ENCODE measurements at regions not wholly inside any gene's neighbourhood (a gene's known extent, or its start where the extent isn't known, plus 50 kb on each side); places are given as distances from the start of the nearest gene placed in this dataset.

DNA sequence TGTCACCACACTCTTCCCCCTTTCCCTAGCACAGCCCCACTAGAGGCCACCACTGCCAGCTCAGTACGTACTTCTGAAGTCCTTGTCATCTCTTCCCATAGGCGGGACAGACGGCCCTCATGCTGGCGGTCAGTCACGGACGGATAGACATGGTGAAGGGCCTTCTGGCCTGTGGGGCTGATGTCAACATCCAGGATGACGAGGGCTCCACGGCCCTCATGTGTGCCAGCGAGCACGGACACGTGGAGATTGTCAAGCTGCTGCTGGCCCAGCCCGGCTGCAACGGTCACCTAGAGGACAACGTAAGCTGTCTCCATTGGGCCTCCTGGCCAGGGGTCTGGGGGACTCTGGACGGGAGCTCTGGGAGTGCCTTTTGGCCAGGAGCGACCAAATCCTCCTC is 99.4 kb upstream of the DMRT1 start:
- TF ChIP-seq POLR2A (IDR thresholded peaks at IDR 0.05) (no peak), POLR2AphosphoS5 (IDR thresholded peaks at IDR 0.05) (no peak)
- TF ChIP-seq, protein P1, sequence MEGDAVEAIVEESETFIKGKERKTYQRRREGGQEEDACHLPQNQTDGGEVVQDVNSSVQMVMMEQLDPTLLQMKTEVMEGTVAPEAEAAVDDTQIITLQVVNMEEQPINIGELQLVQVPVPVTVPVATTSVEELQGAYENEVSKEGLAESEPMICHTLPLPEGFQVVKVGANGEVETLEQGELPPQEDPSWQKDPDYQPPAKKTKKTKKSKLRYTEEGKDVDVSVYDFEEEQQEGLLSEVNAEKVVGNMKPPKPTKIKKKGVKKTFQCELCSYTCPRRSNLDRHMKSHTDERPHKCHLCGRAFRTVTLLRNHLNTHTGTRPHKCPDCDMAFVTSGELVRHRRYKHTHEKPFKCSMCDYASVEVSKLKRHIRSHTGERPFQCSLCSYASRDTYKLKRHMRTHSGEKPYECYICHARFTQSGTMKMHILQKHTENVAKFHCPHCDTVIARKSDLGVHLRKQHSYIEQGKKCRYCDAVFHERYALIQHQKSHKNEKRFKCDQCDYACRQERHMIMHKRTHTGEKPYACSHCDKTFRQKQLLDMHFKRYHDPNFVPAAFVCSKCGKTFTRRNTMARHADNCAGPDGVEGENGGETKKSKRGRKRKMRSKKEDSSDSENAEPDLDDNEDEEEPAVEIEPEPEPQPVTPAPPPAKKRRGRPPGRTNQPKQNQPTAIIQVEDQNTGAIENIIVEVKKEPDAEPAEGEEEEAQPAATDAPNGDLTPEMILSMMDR (IDR thresholded peaks at IDR 0.05) = no peak

Data from prostate gland (tissue), 2 donors.